SK-N-SH (cell line): ENCODE measurements at regions not wholly inside any gene's neighbourhood (a gene's known extent, or its start where the extent isn't known, plus 50 kb on each side); places are given as distances from the start of the nearest gene placed in this dataset.

ENCODE experiments used
- CTCF ChIA-PET: fragments of 300-600, 350-600 bp; formaldehyde crosslinking; extraction: SDS; loops from one replicate; lab custom pipeline; 2021; lab: Yijun Ruan, JAX
- POLR2A ChIA-PET: fragments of 350-600 bp; sonication (Branson Sonifier 250); formaldehyde crosslinking; extraction: SDS; loops from one replicate; lab custom pipeline; 2020; ENCODE audit warnings: antibody characterized with exemption, inconsistent platforms; lab: Yijun Ruan, JAX
- DNase-seq: peaks from one replicate; pipeline ENCODE4 v3.0.0; 2012
- H2AFZ ChIP-seq: fragments of 200-600 bp; sonication (generic); 2 replicates; pipeline ENCODE4 v1.8.1; 2016; ENCODE audit warnings: antibody characterized with exemption, mild to moderate bottlenecking, low read depth
- H3F3A ChIP-seq: fragments of 200-600 bp; sonication (generic); replicated peaks from 2 replicates; pipeline ENCODE3; 2016; ENCODE audit warnings: antibody characterized with exemption, mild to moderate bottlenecking; ENCODE audit not compliant: insufficient read depth
- H3K27ac ChIP-seq, 2 experiments: fragments of 200-500 bp in 1 of 2; fragments of 200-600 bp in 1 of 2; sonication (Bioruptor generic) in 1 of 2; sonication (generic), shearing (Covaris generic) in 1 of 2; 2 replicates each; pipeline versions ENCODE4 v1.5.1 to v1.6.1; 2014 to 2016; ENCODE audit warnings: low read depth in 2 of 2, inconsistent platforms in 1 of 2, low read length in 1 of 2, mild to moderate bottlenecking in 1 of 2, mixed read lengths in 1 of 2
- H3K27me3 ChIP-seq: fragments of 200-600 bp; sonication (generic), shearing (Covaris generic); 2 replicates; pipeline ENCODE4 v1.6.1; 2016; ENCODE audit warnings: mixed run types; ENCODE audit not compliant: insufficient read depth
- H3K36me3 ChIP-seq, 2 experiments: fragments of 200-500 bp in 1 of 2; fragments of 200-600 bp in 1 of 2; sonication (Bioruptor generic) in 1 of 2; sonication (generic) in 1 of 2; replicated peaks in 1 of 2; 2 replicates each; pipeline versions ENCODE3 to v1.5.1; 2014 to 2016; ENCODE audit warnings: low read length in 1 of 2, mild to moderate bottlenecking in 1 of 2; ENCODE audit not compliant: insufficient read depth in 2 of 2, control insufficient read depth in 1 of 2
- H3K4me1 ChIP-seq, 2 experiments: fragments of 200-500 bp in 1 of 2; fragments of 200-600 bp in 1 of 2; sonication (Bioruptor generic) in 1 of 2; sonication (generic), shearing (Covaris generic) in 1 of 2; 2 replicates each; pipeline versions ENCODE4 v1.5.1 to v1.6.1; 2014 to 2016; ENCODE audit warnings: low read depth in 1 of 2, low read length in 1 of 2, mixed run types in 1 of 2; ENCODE audit not compliant: insufficient read depth in 2 of 2, control insufficient read depth in 1 of 2
- H3K4me2 ChIP-seq: fragments of 200-600 bp; sonication (generic), shearing (Covaris generic); 2 replicates; pipeline ENCODE4 v1.6.1; 2017; ENCODE audit warnings: mixed run types
- H3K4me3 ChIP-seq, 2 experiments: fragments of 200-500 bp in 1 of 2; fragments of 200-600 bp in 1 of 2; sonication (Bioruptor generic) in 1 of 2; sonication (generic), shearing (Covaris generic) in 1 of 2; 2 replicates each; pipeline versions ENCODE4 v1.5.1 to v1.8.1; 2014 to 2016; ENCODE audit warnings: low read depth in 2 of 2, inconsistent platforms in 1 of 2, low read length in 1 of 2, mild to moderate bottlenecking in 1 of 2, mixed read lengths in 1 of 2, moderate library complexity in 1 of 2
- H3K79me2 ChIP-seq: fragments of 200-600 bp; sonication (generic); 2 replicates; pipeline ENCODE4 v1.8.1; 2017; ENCODE audit warnings: mild to moderate bottlenecking; ENCODE audit not compliant: insufficient read depth
- H3K9ac ChIP-seq: fragments of 200-600 bp; sonication (generic); 2 replicates; pipeline ENCODE4 v1.6.1; 2017; ENCODE audit warnings: mixed run types
- H3K9me2 ChIP-seq: fragments of 200-600 bp; sonication (generic); 2 replicates; pipeline ENCODE4 v1.6.1; 2017; ENCODE audit warnings: mixed run types
- H3K9me3 ChIP-seq: fragments of 200-600 bp; sonication (generic); 2 replicates; pipeline ENCODE4 v1.6.1; 2017; ENCODE audit warnings: mixed run types, mild to moderate bottlenecking, moderate library complexity
- H4K20me1 ChIP-seq: fragments of 200-600 bp; sonication (generic); 2 replicates; pipeline ENCODE4 v1.6.1; 2017; ENCODE audit warnings: mild to moderate bottlenecking, mixed run types; ENCODE audit not compliant: insufficient read depth
- CTCF ChIP-seq: fragments of 200-600 bp; sonication (generic); IDR thresholded peaks from 2 replicates; pipeline ENCODE4 v1.6.1; 2017; ENCODE audit warnings: antibody characterized with exemption, mild to moderate bottlenecking, moderate library complexity
- ELF1 ChIP-seq: IDR thresholded peaks from 2 replicates; pipeline ENCODE4 v1.4.0; 2012
- EP300 ChIP-seq, 2 experiments: IDR thresholded peaks; 2 replicates each; pipeline versions ENCODE4 v1.4.0 to v1.6.1; 2012; ENCODE audit warnings: borderline replicate concordance in 1 of 2, low read depth in 1 of 2, low read length in 1 of 2
- GATA2 ChIP-seq: sonication (generic); formaldehyde crosslinking; IDR thresholded peaks from 2 replicates; pipeline ENCODE4 v1.5.0; 2020; ENCODE audit warnings: mild to moderate bottlenecking, missing genetic modification reagents
- IRF3 ChIP-seq: fragments of 150-350 bp; IDR thresholded peaks from 2 replicates; pipeline ENCODE4 v1.6.1; 2016; ENCODE audit warnings: mild to moderate bottlenecking, low read depth, low read length
- JUND ChIP-seq: IDR thresholded peaks from 2 replicates; pipeline ENCODE4 v1.4.0; 2012
- MEF2A ChIP-seq: IDR thresholded peaks from 2 replicates; pipeline ENCODE4 v1.4.0; 2012; ENCODE audit warnings: low read depth, borderline replicate concordance
- NFIC ChIP-seq: IDR thresholded peaks from 2 replicates; pipeline ENCODE4 v1.4.0; 2012; ENCODE audit warnings: borderline replicate concordance
- NRF1 ChIP-seq: IDR thresholded peaks from 2 replicates; pipeline ENCODE4 v1.6.1; 2012; ENCODE audit warnings: low read depth, mild to moderate bottlenecking, low read length
- RAD21 ChIP-seq: IDR thresholded peaks from 2 replicates; pipeline ENCODE4 v1.6.1; 2012; ENCODE audit warnings: mild to moderate bottlenecking, low read length
- RXRA ChIP-seq: IDR thresholded peaks from 2 replicates; pipeline ENCODE4 v1.4.0; 2012; ENCODE audit warnings: low read depth, mild to moderate bottlenecking, borderline replicate concordance
- SMC3 ChIP-seq: IDR thresholded peaks from 2 replicates; pipeline ENCODE4 v1.6.1; 2012; ENCODE audit warnings: low read depth, low read length, improper control_type of control experiment
- WGBS: methylation state at CpG from one replicate; pipeline ENCODE4 v1.1.6; 2017; ENCODE audit warnings: low lambda C conversion rate; 5-methylcytosine and 5-hydroxymethylcytosine counted together
- TF ChIP-seq, protein P1 (sequence below): IDR thresholded peaks from 2 replicates; pipeline ENCODE4 v1.4.0; 2012; ENCODE audit warnings: low read depth

DNA sequence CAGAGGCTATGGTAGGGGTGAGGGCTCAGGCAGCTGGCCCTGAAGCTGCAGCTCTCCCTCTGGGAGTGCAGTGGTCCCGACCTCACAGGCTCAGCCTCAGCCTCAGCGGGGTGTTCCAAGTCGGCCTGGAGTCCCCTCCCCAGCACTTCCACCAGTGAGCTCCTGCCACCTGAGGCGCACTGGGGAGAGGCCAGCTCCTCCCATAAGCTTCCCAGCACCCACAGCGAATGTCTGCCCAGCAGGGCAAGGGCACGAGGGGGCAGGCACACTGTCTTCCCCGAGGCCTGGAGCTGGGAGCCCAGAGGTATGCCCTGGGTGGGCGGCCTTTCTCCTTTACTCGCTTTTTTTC lies 53.2 kb upstream of the SLCO4A1 start (continued):
- no peak for TF ChIP-seq JUND
- TF ChIP-seq SMC3: no peak
- no peak for TF ChIP-seq IRF3
- no peak for TF ChIP-seq GATA2 (CRISPR knock-in tag)
- no peak for TF ChIP-seq EP300 (IDR thresholded peaks at IDR 0.05; ENCODE audit: borderline replicate concordance in 1 of 2, low read depth in 1 of 2, low read length in 1 of 2)
- no peak for TF ChIP-seq ELF1
- no peak for TF ChIP-seq MEF2A
- TF ChIP-seq CTCF: no peak
- TF ChIP-seq NRF1: no peak

- no peaks in the 10 kb centered on the region for H3K27me3 ChIP-seq
- no peak for TF ChIP-seq IRF3
- TF ChIP-seq, all 33 proteins: peak for 0
- Histone ChIP-seq H3K9me3 (no peaks in the 10 kb centered on the region), H3K9ac (no peak overlapping the region), H3K36me3 (no peaks in the 10 kb centered on the region), H3F3A (no peaks in the 10 kb centered on the region), H3K79me2 (no peaks in the 10 kb centered on the region), H3K4me1 (no peaks in the 10 kb centered on the region; a peak in 1 of 4 replicates), H2AFZ (no peak overlapping the region), H3K4me2 (no peak overlapping the region), H4K20me1 (no peaks in the 10 kb centered on the region), H3K27ac (no peak overlapping the region), H3K9me2 (no peaks in the 10 kb centered on the region), H3K4me3 (no peak overlapping the region)
- DNase-seq: no peak
- WGBS: 76% methylated on average over 14 of the region's 14 CpGs
- ChIA-PET CTCF (interaction anchor here (0.8 to 1.4 kb wide), 2 partner anchors 27 to 90 kb away, joined by 3 to 4 read pairs; no protein-coding TSS in a partner anchor), POLR2A (no interaction called here)
These were observed 52.6 kb upstream of the SLCO4A1 start for GRCh38 chr20:62589720-62590119.

GRCh38 chr20:62590309-62591121 lies 51.8 kb upstream of the SLCO4A1 start:
- POLR2A ChIA-PET: no interaction called here
- CTCF ChIA-PET: interaction anchor here (0.8 to 1.4 kb wide), 2 partner anchors 27 to 91 kb away, joined by 3 to 4 read pairs; no protein-coding TSS in a partner anchor

More at GRCh38 chr20:62590309-62591121, 51.8 kb upstream of the SLCO4A1 start:
- no peaks in the 10 kb centered on the region for H3F3A ChIP-seq
- no peaks in the 10 kb centered on the region for H3K36me3 ChIP-seq
- no peak overlapping the region for H3K27ac ChIP-seq
- H2AFZ ChIP-seq: no peak overlapping the region
- no peaks in the 10 kb centered on the region for H3K9me2 ChIP-seq
- no peak for DNase-seq
- no peaks in the 10 kb centered on the region for H4K20me1 ChIP-seq
- H3K4me2 ChIP-seq: no peak overlapping the region
- TF ChIP-seq, protein P1, sequence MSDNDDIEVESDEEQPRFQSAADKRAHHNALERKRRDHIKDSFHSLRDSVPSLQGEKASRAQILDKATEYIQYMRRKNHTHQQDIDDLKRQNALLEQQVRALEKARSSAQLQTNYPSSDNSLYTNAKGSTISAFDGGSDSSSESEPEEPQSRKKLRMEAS: peak; percentile 47; the same call in 1 of the 2 replicates
- peak; percentile 68 for TF ChIP-seq NFIC
- peak; percentile 29; the same call in 1 of the 2 replicates for TF ChIP-seq RXRA
- no peak for TF ChIP-seq RAD21
- H3K79me2 ChIP-seq: no peaks in the 10 kb centered on the region
- no peaks in the 10 kb centered on the region; a peak in 1 of 4 replicates for H3K4me1 ChIP-seq
- no peaks in the 10 kb centered on the region for H3K9me3 ChIP-seq
- H3K4me3 ChIP-seq: no peak overlapping the region
- WGBS: 62% methylated on average over 16 of the region's 23 CpGs
- H3K9ac ChIP-seq: no peak overlapping the region
- H3K27me3 ChIP-seq: no peaks in the 10 kb centered on the region
